HepG2 (cell line): ENCODE measurements at regions not wholly inside any gene's neighbourhood (a gene's known extent, or its start where the extent isn't known, plus 50 kb on each side); places are given as distances from the start of the nearest gene placed in this dataset.

ENCODE experiments used
- ETV6 ChIP-seq: sonication (generic); formaldehyde crosslinking; conservative IDR thresholded peaks from 2 replicates; pipeline ENCODE4 v1.4.0; 2020; ENCODE audit warnings: missing genetic modification reagents
- KDM3A ChIP-seq: IDR thresholded peaks from 2 replicates; pipeline ENCODE4 v1.6.1; 2018; ENCODE audit warnings: low read depth, missing compliant biosample characterization
- NFKBIZ ChIP-seq: IDR thresholded peaks from 2 replicates; pipeline ENCODE4 v1.6.1; 2018; ENCODE audit warnings: missing genetic modification reagents, missing compliant biosample characterization
- NFYB ChIP-seq: sonication (generic); formaldehyde crosslinking; IDR thresholded peaks from 2 replicates; pipeline ENCODE4 v1.4.0; 2020; ENCODE audit warnings: missing genetic modification reagents
- NONO ChIP-seq, 2 experiments: fragments of 450-650 bp in 1 of 2; sonication (generic) in 1 of 2; formaldehyde crosslinking in 1 of 2; IDR thresholded peaks in 1 of 2; conservative IDR thresholded peaks in 1 of 2; 2 replicates each; pipeline versions ENCODE4 v1.6.1 to v1.8.0; 2017 to 2022; ENCODE audit warnings: mild to moderate bottlenecking in 1 of 2, missing genetic modification reagents in 1 of 2, moderate library complexity in 1 of 2
- PITX1 ChIP-seq: sonication (generic); formaldehyde crosslinking; IDR thresholded peaks from 2 replicates; pipeline ENCODE4 v1.5.1; 2020; ENCODE audit warnings: mild to moderate bottlenecking, missing genetic modification reagents
- SIN3A ChIP-seq: IDR thresholded peaks from 2 replicates; pipeline ENCODE4 v1.6.1; 2011; ENCODE audit warnings: low read depth, mild to moderate bottlenecking, control low read depth, low read length, borderline replicate concordance
- ZC3H13 ChIP-seq: sonication (generic); formaldehyde crosslinking; IDR thresholded peaks from 2 replicates; pipeline ENCODE4 v1.8.1; 2023; ENCODE audit warnings: mild to moderate bottlenecking, missing genetic modification reagents, moderate library complexity
- ZNF382 ChIP-seq: sonication (generic); formaldehyde crosslinking; IDR thresholded peaks from 2 replicates; pipeline ENCODE4 v1.5.0; 2020; ENCODE audit warnings: missing genetic modification reagents, mild to moderate bottlenecking, borderline replicate concordance
- ZNF549 ChIP-seq: sonication (generic); formaldehyde crosslinking; IDR thresholded peaks from 2 replicates; pipeline ENCODE4 v1.5.0; 2020; ENCODE audit warnings: missing genetic modification reagents
- TF ChIP-seq, protein P1 (sequence below): sonication (generic); formaldehyde crosslinking; IDR thresholded peaks from 2 replicates; pipeline ENCODE4 v1.4.0; 2020; ENCODE audit warnings: missing genetic modification reagents
- TF ChIP-seq, protein P2 (sequence below): sonication (generic); formaldehyde crosslinking; IDR thresholded peaks from 2 replicates; pipeline ENCODE4 v1.4.0; 2020; ENCODE audit warnings: mild to moderate bottlenecking, missing genetic modification reagents
- TF ChIP-seq, protein P3 (sequence below): IDR thresholded peaks from 2 replicates; pipeline ENCODE4 v1.6.1; 2016
- TF ChIP-seq, protein P4 (sequence below): sonication (generic); formaldehyde crosslinking; IDR thresholded peaks from 2 replicates; pipeline ENCODE4 v1.5.1; 2020; ENCODE audit warnings: mild to moderate bottlenecking, missing genetic modification reagents, moderate library complexity
- TF ChIP-seq, protein P5 (sequence below): IDR thresholded peaks from 2 replicates; pipeline ENCODE4 v1.6.1; 2018; ENCODE audit warnings: missing genetic modification reagents
- TF ChIP-seq, protein P6 (sequence below): sonication (generic); formaldehyde crosslinking; conservative IDR thresholded peaks from 2 replicates; pipeline ENCODE4 v1.5.0; 2020; ENCODE audit warnings: missing genetic modification reagents

DNA sequence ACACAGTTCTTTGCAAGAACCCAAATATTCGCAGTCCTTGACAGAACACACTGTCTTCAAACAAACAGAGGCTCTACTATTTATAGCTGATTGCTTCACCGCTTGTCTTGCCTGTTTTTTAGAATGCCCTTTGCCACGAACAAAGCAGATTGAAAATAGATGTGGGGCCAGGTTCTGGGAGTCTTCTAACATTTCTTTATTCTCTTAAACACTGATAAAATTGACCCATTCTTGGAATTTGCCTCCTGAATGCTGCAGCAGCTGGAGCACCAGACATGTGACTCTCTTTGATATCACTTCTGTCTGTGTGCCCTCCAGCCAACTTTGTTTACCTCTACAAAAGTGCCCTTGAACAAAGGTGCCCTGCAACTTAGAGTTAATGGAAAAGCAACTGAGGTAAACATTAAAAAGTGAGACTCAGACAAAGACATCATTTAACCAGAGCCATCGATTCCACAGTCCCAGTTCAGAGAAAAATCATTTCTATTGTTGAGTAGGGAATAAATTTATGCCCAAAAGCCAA, 64.2 kb upstream of the SPP1 start (continued):
- TF ChIP-seq ZC3H13 (CRISPR knock-in tag): no peak
- TF ChIP-seq ZNF382: no peak
- TF ChIP-seq KDM3A (CRISPR knock-in tag): no peak
- TF ChIP-seq NONO (IDR thresholded peaks at IDR 0.05): no peak
- TF ChIP-seq NONO (CRISPR knock-in tag; conservative IDR thresholded peaks at IDR 0.05): no peak; the same call in 1 of the 2 replicates
- TF ChIP-seq, protein P1, sequence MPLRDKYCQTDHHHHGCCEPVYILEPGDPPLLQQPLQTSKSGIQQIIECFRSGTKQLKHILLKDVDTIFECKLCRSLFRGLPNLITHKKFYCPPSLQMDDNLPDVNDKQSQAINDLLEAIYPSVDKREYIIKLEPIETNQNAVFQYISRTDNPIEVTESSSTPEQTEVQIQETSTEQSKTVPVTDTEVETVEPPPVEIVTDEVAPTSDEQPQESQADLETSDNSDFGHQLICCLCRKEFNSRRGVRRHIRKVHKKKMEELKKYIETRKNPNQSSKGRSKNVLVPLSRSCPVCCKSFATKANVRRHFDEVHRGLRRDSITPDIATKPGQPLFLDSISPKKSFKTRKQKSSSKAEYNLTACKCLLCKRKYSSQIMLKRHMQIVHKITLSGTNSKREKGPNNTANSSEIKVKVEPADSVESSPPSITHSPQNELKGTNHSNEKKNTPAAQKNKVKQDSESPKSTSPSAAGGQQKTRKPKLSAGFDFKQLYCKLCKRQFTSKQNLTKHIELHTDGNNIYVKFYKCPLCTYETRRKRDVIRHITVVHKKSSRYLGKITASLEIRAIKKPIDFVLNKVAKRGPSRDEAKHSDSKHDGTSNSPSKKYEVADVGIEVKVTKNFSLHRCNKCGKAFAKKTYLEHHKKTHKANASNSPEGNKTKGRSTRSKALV: peak; percentile 74; the same call in 1 of the 2 replicates
- TF ChIP-seq PITX1 (CRISPR knock-in tag): peak; percentile 58; the same call in 1 of the 2 replicates
- TF ChIP-seq SIN3A: no peak
- TF ChIP-seq, protein P2, sequence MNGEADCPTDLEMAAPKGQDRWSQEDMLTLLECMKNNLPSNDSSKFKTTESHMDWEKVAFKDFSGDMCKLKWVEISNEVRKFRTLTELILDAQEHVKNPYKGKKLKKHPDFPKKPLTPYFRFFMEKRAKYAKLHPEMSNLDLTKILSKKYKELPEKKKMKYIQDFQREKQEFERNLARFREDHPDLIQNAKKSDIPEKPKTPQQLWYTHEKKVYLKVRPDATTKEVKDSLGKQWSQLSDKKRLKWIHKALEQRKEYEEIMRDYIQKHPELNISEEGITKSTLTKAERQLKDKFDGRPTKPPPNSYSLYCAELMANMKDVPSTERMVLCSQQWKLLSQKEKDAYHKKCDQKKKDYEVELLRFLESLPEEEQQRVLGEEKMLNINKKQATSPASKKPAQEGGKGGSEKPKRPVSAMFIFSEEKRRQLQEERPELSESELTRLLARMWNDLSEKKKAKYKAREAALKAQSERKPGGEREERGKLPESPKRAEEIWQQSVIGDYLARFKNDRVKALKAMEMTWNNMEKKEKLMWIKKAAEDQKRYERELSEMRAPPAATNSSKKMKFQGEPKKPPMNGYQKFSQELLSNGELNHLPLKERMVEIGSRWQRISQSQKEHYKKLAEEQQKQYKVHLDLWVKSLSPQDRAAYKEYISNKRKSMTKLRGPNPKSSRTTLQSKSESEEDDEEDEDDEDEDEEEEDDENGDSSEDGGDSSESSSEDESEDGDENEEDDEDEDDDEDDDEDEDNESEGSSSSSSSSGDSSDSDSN (CRISPR knock-in tag): no peak
- TF ChIP-seq, protein P3, sequence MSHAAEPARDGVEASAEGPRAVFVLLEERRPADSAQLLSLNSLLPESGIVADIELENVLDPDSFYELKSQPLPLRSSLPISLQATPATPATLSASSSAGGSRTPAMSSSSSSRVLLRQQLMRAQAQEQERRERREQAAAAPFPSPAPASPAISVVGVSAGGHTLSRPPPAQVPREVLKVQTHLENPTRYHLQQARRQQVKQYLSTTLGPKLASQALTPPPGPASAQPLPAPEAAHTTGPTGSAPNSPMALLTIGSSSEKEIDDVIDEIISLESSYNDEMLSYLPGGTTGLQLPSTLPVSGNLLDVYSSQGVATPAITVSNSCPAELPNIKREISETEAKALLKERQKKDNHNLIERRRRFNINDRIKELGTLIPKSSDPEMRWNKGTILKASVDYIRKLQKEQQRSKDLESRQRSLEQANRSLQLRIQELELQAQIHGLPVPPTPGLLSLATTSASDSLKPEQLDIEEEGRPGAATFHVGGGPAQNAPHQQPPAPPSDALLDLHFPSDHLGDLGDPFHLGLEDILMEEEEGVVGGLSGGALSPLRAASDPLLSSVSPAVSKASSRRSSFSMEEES (CRISPR knock-in tag): peak; percentile 98
- no peak for TF ChIP-seq ETV6 (CRISPR knock-in tag)
- TF ChIP-seq NFKBIZ (CRISPR knock-in tag): peak; percentile 58; the same call in 1 of the 2 replicates
- TF ChIP-seq, protein P4, sequence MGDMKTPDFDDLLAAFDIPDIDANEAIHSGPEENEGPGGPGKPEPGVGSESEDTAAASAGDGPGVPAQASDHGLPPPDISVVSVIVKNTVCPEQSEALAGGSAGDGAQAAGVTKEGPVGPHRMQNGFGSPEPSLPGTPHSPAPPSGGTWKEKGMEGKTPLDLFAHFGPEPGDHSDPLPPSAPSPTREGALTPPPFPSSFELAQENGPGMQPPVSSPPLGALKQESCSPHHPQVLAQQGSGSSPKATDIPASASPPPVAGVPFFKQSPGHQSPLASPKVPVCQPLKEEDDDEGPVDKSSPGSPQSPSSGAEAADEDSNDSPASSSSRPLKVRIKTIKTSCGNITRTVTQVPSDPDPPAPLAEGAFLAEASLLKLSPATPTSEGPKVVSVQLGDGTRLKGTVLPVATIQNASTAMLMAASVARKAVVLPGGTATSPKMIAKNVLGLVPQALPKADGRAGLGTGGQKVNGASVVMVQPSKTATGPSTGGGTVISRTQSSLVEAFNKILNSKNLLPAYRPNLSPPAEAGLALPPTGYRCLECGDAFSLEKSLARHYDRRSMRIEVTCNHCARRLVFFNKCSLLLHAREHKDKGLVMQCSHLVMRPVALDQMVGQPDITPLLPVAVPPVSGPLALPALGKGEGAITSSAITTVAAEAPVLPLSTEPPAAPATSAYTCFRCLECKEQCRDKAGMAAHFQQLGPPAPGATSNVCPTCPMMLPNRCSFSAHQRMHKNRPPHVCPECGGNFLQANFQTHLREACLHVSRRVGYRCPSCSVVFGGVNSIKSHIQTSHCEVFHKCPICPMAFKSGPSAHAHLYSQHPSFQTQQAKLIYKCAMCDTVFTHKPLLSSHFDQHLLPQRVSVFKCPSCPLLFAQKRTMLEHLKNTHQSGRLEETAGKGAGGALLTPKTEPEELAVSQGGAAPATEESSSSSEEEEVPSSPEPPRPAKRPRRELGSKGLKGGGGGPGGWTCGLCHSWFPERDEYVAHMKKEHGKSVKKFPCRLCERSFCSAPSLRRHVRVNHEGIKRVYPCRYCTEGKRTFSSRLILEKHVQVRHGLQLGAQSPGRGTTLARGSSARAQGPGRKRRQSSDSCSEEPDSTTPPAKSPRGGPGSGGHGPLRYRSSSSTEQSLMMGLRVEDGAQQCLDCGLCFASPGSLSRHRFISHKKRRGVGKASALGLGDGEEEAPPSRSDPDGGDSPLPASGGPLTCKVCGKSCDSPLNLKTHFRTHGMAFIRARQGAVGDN (CRISPR knock-in tag): no peak
- TF ChIP-seq, protein P5, sequence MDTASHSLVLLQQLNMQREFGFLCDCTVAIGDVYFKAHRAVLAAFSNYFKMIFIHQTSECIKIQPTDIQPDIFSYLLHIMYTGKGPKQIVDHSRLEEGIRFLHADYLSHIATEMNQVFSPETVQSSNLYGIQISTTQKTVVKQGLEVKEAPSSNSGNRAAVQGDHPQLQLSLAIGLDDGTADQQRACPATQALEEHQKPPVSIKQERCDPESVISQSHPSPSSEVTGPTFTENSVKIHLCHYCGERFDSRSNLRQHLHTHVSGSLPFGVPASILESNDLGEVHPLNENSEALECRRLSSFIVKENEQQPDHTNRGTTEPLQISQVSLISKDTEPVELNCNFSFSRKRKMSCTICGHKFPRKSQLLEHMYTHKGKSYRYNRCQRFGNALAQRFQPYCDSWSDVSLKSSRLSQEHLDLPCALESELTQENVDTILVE (CRISPR knock-in tag): no peak
- TF ChIP-seq, protein P6, sequence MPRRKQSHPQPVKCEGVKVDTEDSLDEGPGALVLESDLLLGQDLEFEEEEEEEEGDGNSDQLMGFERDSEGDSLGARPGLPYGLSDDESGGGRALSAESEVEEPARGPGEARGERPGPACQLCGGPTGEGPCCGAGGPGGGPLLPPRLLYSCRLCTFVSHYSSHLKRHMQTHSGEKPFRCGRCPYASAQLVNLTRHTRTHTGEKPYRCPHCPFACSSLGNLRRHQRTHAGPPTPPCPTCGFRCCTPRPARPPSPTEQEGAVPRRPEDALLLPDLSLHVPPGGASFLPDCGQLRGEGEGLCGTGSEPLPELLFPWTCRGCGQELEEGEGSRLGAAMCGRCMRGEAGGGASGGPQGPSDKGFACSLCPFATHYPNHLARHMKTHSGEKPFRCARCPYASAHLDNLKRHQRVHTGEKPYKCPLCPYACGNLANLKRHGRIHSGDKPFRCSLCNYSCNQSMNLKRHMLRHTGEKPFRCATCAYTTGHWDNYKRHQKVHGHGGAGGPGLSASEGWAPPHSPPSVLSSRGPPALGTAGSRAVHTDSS: no peak
- TF ChIP-seq NFYB (CRISPR knock-in tag): no peak
- TF ChIP-seq ZNF549 (CRISPR knock-in tag): no peak
